ENCODE measurements at regions not wholly inside any gene's neighbourhood (a gene's known extent, or its start where the extent isn't known, plus 50 kb on each side); places are given as distances from the start of the nearest gene placed in this dataset.

GRCh38 chr21:35207322-35207721 lies 158.2 kb upstream of the RUNX1 start:
- TF ChIP-seq CTCF (IDR thresholded peaks at IDR 0.05; ENCODE audit: insufficient read depth, low read depth, low read length): no peak
- DNase-seq (ENCODE audit: low read depth): no peak
- no peak overlapping the region for H3K4me3 ChIP-seq (ENCODE audit: low read depth, low read length)

- H3K4me3 ChIP-seq (ENCODE audit: low read depth, low read length): no peak overlapping the region
- DNase-seq (ENCODE audit: low read depth): no peak
- TF ChIP-seq CTCF (IDR thresholded peaks at IDR 0.05; ENCODE audit: insufficient read depth, low read depth, low read length): no peak
Measured at GRCh38 chr21:35206141-35207125, 157.3 kb upstream of the RUNX1 start.

- peak; percentile 83 for DNase-seq (ENCODE audit: low read depth)
- peak; percentile 26 for TF ChIP-seq CTCF (IDR thresholded peaks at IDR 0.05; ENCODE audit: insufficient read depth, low read depth, low read length)
- H3K4me3 ChIP-seq (ENCODE audit: low read depth, low read length): no peak overlapping the region
Measured at GRCh38 chr21:35204850-35205541, 155.9 kb upstream of the RUNX1 start.

GRCh38 chr21:35204125-35204524 lies 155.0 kb upstream of the RUNX1 start:
- DNase-seq (ENCODE audit: low read depth): no peak

GRCh38 chr21:35203093-35203977 lies 154.2 kb upstream of the RUNX1 start:
- no peak for TF ChIP-seq CTCF (IDR thresholded peaks at IDR 0.05; ENCODE audit: insufficient read depth, low read depth, low read length)
- peak; percentile 92 for DNase-seq (ENCODE audit: low read depth)
- no peak overlapping the region for H3K4me3 ChIP-seq (ENCODE audit: low read depth, low read length)

More at GRCh38 chr21:35204125-35204524, 155.0 kb upstream of the RUNX1 start:
- TF ChIP-seq CTCF (IDR thresholded peaks at IDR 0.05; ENCODE audit: insufficient read depth, low read depth, low read length): no peak
- no peak overlapping the region for H3K4me3 ChIP-seq (ENCODE audit: low read depth, low read length)

GRCh38 chr21:35202431-35202830 lies 153.3 kb upstream of the RUNX1 start:
- DNase-seq (ENCODE audit: low read depth): peak; percentile 62
- no peak for TF ChIP-seq CTCF (IDR thresholded peaks at IDR 0.05; ENCODE audit: insufficient read depth, low read depth, low read length)
- H3K4me3 ChIP-seq (ENCODE audit: low read depth, low read length): no peak overlapping the region

Measured in fibroblast of villous mesenchyme (primary cell).